H1 (cell line): ENCODE measurements at regions not wholly inside any gene's neighbourhood (a gene's known extent, or its start where the extent isn't known, plus 50 kb on each side); places are given as distances from the start of the nearest gene placed in this dataset.

Experiments used
- HDAC2 ChIP-seq, 2 experiments: fragments of 300-600 bp in 1 of 2; sonication (generic) in 1 of 2; IDR thresholded peaks; 2 replicates each; pipeline ENCODE4 v1.6.1; 2011 to 2012; ENCODE audit warnings: low read depth in 2 of 2, low read length in 2 of 2, mild to moderate bottlenecking in 2 of 2, moderate library complexity in 2 of 2, borderline replicate concordance in 1 of 2, inconsistent platforms in 1 of 2

DNA sequence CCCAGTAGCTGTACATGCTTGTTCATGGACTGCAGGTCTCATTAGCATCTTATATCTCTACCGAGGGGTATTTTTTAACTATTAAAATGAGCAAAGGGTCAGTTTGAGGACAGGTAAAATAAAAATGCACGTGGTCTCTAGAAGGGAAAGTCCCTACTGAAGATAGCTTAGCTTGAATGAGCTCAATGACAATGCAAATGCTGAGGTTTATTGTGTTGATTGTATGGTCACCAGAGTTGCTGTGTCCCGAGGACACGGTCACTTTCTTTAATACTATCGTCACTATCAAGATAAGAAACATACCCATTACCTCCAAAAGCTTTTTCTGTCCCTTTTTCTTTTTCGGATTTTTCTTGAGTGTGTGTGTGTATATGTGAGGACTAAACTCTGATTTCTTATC, 250.5 kb upstream of the PRKX start (continued):
- no peak for TF ChIP-seq HDAC2 (IDR thresholded peaks at IDR 0.05; ENCODE audit: borderline replicate concordance in 1 of 2, low read depth in 2 of 2, low read length in 2 of 2)
